NCI-H128 (cell line): ENCODE measurements at regions not wholly inside any gene's neighbourhood (a gene's known extent, or its start where the extent isn't known, plus 50 kb on each side); places are given as distances from the start of the nearest gene placed in this dataset.
"Not testable (repeated sequence)": the region's sequence is repeated elsewhere in the genome, so short reads cannot be mapped to it uniquely, and the experiment has no call there.

ENCODE experiments used
- DNase-seq: peaks from one replicate; lab custom pipeline; 2025; ENCODE audit not compliant: unreplicated experiment; lab: John Stamatoyannopoulos, UW

GRCh38 chr6:125586074-125586473 is 163.4 kb upstream of the HEY2 start:
- no peak for DNase-seq

GRCh38 chr6:125586605-125587004 is 162.8 kb upstream of the HEY2 start:
- DNase-seq: no peak

- no peak for DNase-seq
These were observed 161.5 kb upstream of the HEY2 start for GRCh38 chr6:125587666-125588632.

- DNase-seq: not testable (repeated sequence)
These were observed 157.6 kb upstream of the HEY2 start for GRCh38 chr6:125591796-125592195.

GRCh38 chr6:125593746-125594145 is 155.7 kb upstream of the HEY2 start:
- DNase-seq: no peak

- DNase-seq: no peak
These were observed 153.4 kb upstream of the HEY2 start for GRCh38 chr6:125596020-125596419.

- peak; percentile 26 for DNase-seq
These were observed 151.8 kb upstream of the HEY2 start for GRCh38 chr6:125597411-125598253.

GRCh38 chr6:125598422-125598821 is 151.0 kb upstream of the HEY2 start:
- DNase-seq: no peak

GRCh38 chr6:125604257-125604656 is 145.2 kb upstream of the HEY2 start:
- DNase-seq: no peak

GRCh38 chr6:125611573-125612344 is 137.7 kb upstream of the HEY2 start:
- DNase-seq: peak; percentile 11

- DNase-seq: peak; percentile 6
These were observed 137.0 kb upstream of the HEY2 start for GRCh38 chr6:125612345-125612846.

GRCh38 chr6:125618629-125619028 is 130.8 kb upstream of the HEY2 start:
- no peak for DNase-seq

- DNase-seq: no peak
These were observed 126.3 kb upstream of the HEY2 start for GRCh38 chr6:125623085-125623484.

GRCh38 chr6:125631165-125631564 is 118.3 kb upstream of the HEY2 start:
- no peak for DNase-seq

- not testable (repeated sequence) for DNase-seq
These were observed 113.4 kb upstream of the HEY2 start for GRCh38 chr6:125636011-125636410.

- no peak for DNase-seq
These were observed 112.8 kb upstream of the HEY2 start for GRCh38 chr6:125636671-125637070.

GRCh38 chr6:125637207-125637606 is 112.2 kb upstream of the HEY2 start:
- DNase-seq: no peak

- DNase-seq: no peak
These were observed 109.9 kb upstream of the HEY2 start for GRCh38 chr6:125639466-125640020.

GRCh38 chr6:125640441-125641150 is 108.8 kb upstream of the HEY2 start:
- no peak for DNase-seq
